GM12892 (cell line): ENCODE measurements at regions not wholly inside any gene's neighbourhood (a gene's known extent, or its start where the extent isn't known, plus 50 kb on each side); places are given as distances from the start of the nearest gene placed in this dataset.

Experiments
- POLR2A ChIP-seq: IDR thresholded peaks from 2 replicates; pipeline ENCODE4 v1.6.1; 2011; ENCODE audit warnings: low read depth, low read length, control low read depth
- POLR2AphosphoS5 ChIP-seq: IDR thresholded peaks from 2 replicates; pipeline ENCODE4 v1.6.1; 2011; ENCODE audit warnings: low read depth, low read length, control low read depth
- TAF1 ChIP-seq: IDR thresholded peaks from 2 replicates; pipeline ENCODE4 v1.6.1; 2011; ENCODE audit warnings: low read depth, mild to moderate bottlenecking, control low read depth, low read length, borderline replicate concordance

GRCh38 chr11:112400476-112401014 lies 139.9 kb upstream of the PLET1 start:
- TF ChIP-seq POLR2A = no peak
- no peak for TF ChIP-seq TAF1
- no peak for TF ChIP-seq POLR2AphosphoS5
